Cardiac fibroblast (primary cell): ENCODE measurements at regions not wholly inside any gene's neighbourhood (a gene's known extent, or its start where the extent isn't known, plus 50 kb on each side); places are given as distances from the start of the nearest gene placed in this dataset.
A peak's percentile ranks its signal among the peaks of the same experiment; 100 is the strongest.

Source experiments
- DNase-seq, 2 donors: peaks; one replicate each; pipeline versions ENCODE4 v3.0.0 to v3.0.0-alpha.2; 2010; ENCODE audit warnings: low read depth in 2 of 2
- H3K4me3 ChIP-seq, 2 donors: replicated peaks in 1 of 2; 1 replicate in 1 of 2; 2 replicates in 1 of 2; pipeline ENCODE4 v1.5.1; 2011; ENCODE audit warnings: low read depth in 2 of 2, low read length in 2 of 2, mild to moderate bottlenecking in 2 of 2, moderate library complexity in 1 of 2
- CTCF ChIP-seq: IDR thresholded peaks from one replicate; pipeline ENCODE4 v1.5.1; 2011; ENCODE audit warnings: low read depth, mild to moderate bottlenecking, low read length, inconsistent platforms

GRCh38 chr6:137794516-137795201 is 72.4 kb upstream of the TNFAIP3 start:
- DNase-seq = no peak
- H3K4me3 ChIP-seq = no peak overlapping the region
- TF ChIP-seq CTCF = no peak

DNA sequence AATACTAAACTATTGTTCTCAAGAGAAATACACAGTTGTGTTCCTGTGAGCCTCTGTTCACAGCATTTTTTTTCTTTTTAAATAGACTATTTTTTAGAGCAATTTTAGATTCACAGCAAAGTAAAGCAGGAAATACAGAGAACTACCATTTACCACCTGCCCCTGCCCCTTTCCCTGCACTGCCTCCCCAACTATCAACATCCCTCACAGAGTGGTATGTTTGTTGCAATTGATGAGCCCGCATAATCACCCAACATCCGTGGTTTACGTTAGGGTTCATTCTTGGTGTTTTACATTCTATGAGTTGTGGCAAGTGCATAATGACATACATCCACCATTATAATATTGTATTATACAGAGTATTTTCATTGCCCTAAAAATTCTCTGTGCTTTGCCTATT is 71.6 kb upstream of the TNFAIP3 start:
- no peak for TF ChIP-seq CTCF
- no peak overlapping the region for H3K4me3 ChIP-seq
- DNase-seq = no peak

DNA sequence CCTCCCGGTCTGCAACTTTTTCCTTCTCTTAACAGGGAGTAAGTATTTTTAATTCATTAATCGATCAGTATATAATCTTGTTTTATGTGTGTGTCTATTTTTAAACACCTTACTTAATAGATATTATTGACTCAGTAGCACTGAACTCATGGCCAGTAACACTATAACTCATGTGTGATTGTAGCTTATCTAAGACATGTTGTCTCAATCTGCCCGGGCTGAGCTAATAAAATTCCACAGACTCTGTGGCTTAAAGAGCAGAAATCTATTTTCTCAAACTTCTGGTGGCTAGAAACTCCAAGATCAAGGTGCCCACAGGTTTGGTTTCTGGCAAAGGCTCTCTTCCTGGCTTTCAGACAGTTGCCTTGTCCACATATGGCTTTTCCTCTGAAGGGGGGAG is 68.8 kb upstream of the TNFAIP3 start:
- no peak for TF ChIP-seq CTCF
- no peak for DNase-seq
- no peak overlapping the region for H3K4me3 ChIP-seq

- DNase-seq = no peak
- no peak for TF ChIP-seq CTCF
- H3K4me3 ChIP-seq = no peak overlapping the region
Observed at GRCh38 chr6:137798846-137799245, 68.2 kb upstream of the TNFAIP3 start.

DNA sequence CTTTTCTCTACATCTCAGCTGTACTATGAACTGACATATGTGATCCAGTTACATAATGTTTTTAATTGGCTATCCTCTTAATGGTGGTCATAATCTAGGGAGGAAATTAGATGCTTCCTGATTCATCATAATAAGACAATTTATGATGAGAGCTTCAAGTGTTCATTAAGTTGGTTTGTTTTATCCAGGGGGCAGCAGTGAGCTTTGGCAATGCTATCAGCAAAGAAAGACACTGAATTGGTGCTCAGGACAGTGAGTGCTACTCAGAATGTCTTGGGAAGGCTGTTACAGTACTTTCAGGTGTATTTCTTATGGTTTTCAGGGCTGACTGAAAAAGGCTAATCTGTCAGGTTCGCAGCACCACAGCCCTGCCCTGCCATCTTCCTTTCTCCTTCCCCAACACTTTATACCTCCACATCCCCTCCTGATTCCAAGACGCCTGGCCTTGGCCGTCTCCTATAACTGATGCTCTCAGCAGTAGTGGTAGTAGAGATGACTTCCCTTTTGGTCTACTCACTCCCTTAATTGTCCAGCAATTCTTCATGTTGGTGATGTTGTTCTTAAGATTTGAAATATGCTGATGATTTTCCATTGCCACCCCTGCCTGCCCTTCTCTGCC is 67.0 kb upstream of the TNFAIP3 start:
- peak; percentile 69 for TF ChIP-seq CTCF
- peak; percentile 76 to 83 for DNase-seq
- H3K4me3 ChIP-seq = no peak overlapping the region

- H3K4me3 ChIP-seq = no peak overlapping the region
- DNase-seq = no peak
- no peak for TF ChIP-seq CTCF
Observed at GRCh38 chr6:137800762-137801161, 66.3 kb upstream of the TNFAIP3 start.
